C4-2B (cell line): ENCODE measurements at regions not wholly inside any gene's neighbourhood (a gene's known extent, or its start where the extent isn't known, plus 50 kb on each side); places are given as distances from the start of the nearest gene placed in this dataset.

ENCODE experiments used
- ZFX ChIP-seq: fragments of 450-650 bp; IDR thresholded peaks from 2 replicates; pipeline ENCODE4 v1.6.1; 2017
- TF ChIP-seq, protein P1 (sequence below): fragments of 450-650 bp; conservative IDR thresholded peaks from 2 replicates; pipeline ENCODE4 v1.5.1; 2017; ENCODE audit warnings: mild to moderate bottlenecking

DNA sequence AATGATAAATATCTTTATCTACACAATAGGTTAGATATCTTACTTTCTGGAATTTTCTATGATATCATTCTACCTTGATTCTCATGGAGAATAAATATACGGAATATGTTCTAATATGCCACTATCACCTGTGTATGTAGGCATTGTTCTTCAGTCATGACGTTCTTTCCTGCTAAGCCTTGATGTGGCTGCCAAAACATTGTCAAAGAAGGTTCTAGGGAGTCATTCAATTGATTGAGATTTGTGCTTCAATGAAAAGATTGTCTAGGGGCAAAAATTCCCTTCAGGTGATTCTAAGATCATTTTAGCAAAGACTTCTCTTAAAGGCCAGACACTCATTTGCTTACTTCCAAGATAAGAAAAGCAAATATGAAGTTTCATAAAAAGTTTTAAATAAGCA is 118.1 kb downstream of the MAT2B start:
- TF ChIP-seq, protein P1, sequence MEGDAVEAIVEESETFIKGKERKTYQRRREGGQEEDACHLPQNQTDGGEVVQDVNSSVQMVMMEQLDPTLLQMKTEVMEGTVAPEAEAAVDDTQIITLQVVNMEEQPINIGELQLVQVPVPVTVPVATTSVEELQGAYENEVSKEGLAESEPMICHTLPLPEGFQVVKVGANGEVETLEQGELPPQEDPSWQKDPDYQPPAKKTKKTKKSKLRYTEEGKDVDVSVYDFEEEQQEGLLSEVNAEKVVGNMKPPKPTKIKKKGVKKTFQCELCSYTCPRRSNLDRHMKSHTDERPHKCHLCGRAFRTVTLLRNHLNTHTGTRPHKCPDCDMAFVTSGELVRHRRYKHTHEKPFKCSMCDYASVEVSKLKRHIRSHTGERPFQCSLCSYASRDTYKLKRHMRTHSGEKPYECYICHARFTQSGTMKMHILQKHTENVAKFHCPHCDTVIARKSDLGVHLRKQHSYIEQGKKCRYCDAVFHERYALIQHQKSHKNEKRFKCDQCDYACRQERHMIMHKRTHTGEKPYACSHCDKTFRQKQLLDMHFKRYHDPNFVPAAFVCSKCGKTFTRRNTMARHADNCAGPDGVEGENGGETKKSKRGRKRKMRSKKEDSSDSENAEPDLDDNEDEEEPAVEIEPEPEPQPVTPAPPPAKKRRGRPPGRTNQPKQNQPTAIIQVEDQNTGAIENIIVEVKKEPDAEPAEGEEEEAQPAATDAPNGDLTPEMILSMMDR, result no peak
- no peak for TF ChIP-seq ZFX
